ENCODE measurements at regions not wholly inside any gene's neighbourhood (a gene's known extent, or its start where the extent isn't known, plus 50 kb on each side); places are given as distances from the start of the nearest gene placed in this dataset.
A peak's percentile ranks its signal among the peaks of the same experiment; 100 is the strongest.

DNA sequence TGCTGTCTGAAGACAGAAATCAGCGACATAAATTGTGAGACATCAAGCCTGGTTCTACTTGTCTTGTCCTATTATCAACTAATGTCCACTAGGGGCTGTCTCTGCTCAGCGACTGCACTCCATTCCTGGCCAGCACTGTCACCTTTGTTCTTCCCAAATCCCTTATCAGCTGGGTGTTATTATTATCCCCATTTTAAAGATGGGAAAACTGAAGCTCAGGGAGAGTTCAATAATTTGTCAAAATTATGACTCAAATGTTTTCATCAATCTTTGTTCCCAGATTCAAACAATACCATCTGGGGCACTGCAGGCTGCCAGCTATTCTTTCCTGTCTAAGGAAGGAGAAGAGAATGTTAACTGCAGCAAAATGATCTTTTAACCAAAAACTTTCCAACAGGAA lies 431.6 kb upstream of the NFE2L3 start:
- TF ChIP-seq, protein P1, sequence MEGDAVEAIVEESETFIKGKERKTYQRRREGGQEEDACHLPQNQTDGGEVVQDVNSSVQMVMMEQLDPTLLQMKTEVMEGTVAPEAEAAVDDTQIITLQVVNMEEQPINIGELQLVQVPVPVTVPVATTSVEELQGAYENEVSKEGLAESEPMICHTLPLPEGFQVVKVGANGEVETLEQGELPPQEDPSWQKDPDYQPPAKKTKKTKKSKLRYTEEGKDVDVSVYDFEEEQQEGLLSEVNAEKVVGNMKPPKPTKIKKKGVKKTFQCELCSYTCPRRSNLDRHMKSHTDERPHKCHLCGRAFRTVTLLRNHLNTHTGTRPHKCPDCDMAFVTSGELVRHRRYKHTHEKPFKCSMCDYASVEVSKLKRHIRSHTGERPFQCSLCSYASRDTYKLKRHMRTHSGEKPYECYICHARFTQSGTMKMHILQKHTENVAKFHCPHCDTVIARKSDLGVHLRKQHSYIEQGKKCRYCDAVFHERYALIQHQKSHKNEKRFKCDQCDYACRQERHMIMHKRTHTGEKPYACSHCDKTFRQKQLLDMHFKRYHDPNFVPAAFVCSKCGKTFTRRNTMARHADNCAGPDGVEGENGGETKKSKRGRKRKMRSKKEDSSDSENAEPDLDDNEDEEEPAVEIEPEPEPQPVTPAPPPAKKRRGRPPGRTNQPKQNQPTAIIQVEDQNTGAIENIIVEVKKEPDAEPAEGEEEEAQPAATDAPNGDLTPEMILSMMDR (IDR thresholded peaks at IDR 0.05) = peak; percentile 27 to 52 (median 38)
- TF ChIP-seq POLR2A (IDR thresholded peaks at IDR 0.05) = no peak

All from adrenal gland (tissue), 5 donors.